Type B pancreatic cell (in vitro differentiated cells): ENCODE measurements at regions not wholly inside any gene's neighbourhood (a gene's known extent, or its start where the extent isn't known, plus 50 kb on each side); places are given as distances from the start of the nearest gene placed in this dataset.

Source experiments
- DNase-seq: peaks from one replicate; pipeline ENCODE4 v3.0.0; 2021; ENCODE audit warnings: mixed read lengths; ENCODE audit not compliant: unreplicated experiment; ENCODE audit errors: extremely low spot score
- H3K27ac Mint-ChIP-seq: 2 replicates; pipeline ENCODE4 v1.8.0; 2021; ENCODE audit warnings: mild to moderate bottlenecking, mixed read lengths
- H3K27me3 Mint-ChIP-seq: 2 replicates; pipeline ENCODE4 v1.8.0; 2021; ENCODE audit warnings: mixed read lengths
- H3K36me3 Mint-ChIP-seq: 2 replicates; pipeline ENCODE4 v1.8.0; 2021; ENCODE audit warnings: mixed read lengths
- H3K4me1 Mint-ChIP-seq: one replicate; pipeline ENCODE4 v1.8.0; 2021; ENCODE audit warnings: mixed read lengths; ENCODE audit not compliant: unreplicated experiment
- H3K4me3 Mint-ChIP-seq: 2 replicates; pipeline ENCODE4 v1.8.0; 2021; ENCODE audit warnings: mild to moderate bottlenecking, mixed read lengths
- H3K9me3 Mint-ChIP-seq: 2 replicates; pipeline ENCODE4 v1.8.0; 2021; ENCODE audit warnings: mixed read lengths
- TF ChIP-seq, protein P1 (sequence below): fragments of 200-600 bp; sonication (generic); conservative IDR thresholded peaks from 2 replicates; pipeline ENCODE4 v1.5.0; 2021; ENCODE audit warnings: antibody characterized with exemption, mild to moderate bottlenecking

DNA sequence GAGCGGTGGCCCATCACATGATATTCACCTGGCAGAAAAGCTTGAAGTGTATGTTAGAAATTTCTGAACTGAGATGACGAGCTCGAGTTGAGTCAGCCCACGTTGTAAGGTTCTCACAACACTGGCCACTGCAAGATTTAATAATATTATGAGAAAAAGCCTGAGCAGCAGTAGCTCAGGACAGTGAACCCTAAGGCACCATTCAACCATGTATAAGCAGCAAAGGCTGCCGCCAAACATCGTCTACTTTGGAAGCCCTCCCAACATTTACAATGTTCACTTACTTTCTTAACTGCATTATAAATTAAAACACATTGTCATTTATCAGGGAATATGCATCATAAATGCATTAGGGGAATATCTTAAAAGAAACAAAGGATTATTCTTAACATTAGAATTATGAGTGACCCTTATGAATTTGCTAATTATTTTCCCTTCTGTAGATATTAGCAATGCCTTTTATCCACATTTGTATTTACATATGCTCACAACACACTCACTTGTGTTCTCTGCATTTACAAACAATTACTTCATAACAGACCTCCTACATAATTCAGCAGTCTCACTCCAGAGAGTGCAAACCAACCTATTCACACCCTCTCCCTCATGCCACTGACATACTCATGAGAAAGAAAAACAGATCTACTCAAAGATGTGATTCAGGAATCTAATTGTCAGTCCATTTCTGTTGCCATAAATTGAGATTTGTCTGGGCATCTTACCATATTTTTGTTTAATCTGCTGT is 57.7 kb upstream of the CARD18 start:
- H3K4me3 Mint-ChIP-seq: no peak overlapping the region
- no peaks in the 10 kb centered on the region for H3K27me3 Mint-ChIP-seq
- DNase-seq: no peak
- TF ChIP-seq, protein P1, sequence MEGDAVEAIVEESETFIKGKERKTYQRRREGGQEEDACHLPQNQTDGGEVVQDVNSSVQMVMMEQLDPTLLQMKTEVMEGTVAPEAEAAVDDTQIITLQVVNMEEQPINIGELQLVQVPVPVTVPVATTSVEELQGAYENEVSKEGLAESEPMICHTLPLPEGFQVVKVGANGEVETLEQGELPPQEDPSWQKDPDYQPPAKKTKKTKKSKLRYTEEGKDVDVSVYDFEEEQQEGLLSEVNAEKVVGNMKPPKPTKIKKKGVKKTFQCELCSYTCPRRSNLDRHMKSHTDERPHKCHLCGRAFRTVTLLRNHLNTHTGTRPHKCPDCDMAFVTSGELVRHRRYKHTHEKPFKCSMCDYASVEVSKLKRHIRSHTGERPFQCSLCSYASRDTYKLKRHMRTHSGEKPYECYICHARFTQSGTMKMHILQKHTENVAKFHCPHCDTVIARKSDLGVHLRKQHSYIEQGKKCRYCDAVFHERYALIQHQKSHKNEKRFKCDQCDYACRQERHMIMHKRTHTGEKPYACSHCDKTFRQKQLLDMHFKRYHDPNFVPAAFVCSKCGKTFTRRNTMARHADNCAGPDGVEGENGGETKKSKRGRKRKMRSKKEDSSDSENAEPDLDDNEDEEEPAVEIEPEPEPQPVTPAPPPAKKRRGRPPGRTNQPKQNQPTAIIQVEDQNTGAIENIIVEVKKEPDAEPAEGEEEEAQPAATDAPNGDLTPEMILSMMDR: no peak
- H3K9me3 Mint-ChIP-seq: peaks cover 6% of the 10 kb centered on the region
- no peak overlapping the region for H3K27ac Mint-ChIP-seq
- peaks cover 1% of the 10 kb centered on the region for H3K4me1 Mint-ChIP-seq
- no peaks in the 10 kb centered on the region for H3K36me3 Mint-ChIP-seq

DNA sequence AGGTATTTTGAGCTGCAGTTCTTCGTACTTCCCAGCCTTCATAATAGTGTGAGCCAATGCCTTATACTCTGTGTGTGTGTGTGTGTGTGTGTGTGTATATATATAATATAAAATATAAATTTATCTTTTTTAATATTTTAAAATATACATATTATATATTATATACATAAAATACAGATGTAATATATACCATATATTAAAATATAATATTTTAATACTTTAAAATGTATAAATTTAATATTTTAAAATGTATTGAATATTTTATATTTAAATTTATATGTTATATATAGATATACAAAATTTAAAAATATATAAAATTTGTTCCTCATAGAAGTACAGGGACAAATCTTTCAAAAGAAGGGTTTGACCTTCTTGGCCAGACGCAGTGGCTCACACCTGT is 53.7 kb upstream of the CARD18 start:
- peaks cover 6% of the 10 kb centered on the region for H3K9me3 Mint-ChIP-seq
- no peaks in the 10 kb centered on the region for H3K36me3 Mint-ChIP-seq
- H3K27ac Mint-ChIP-seq: no peak overlapping the region
- no peak overlapping the region for H3K4me3 Mint-ChIP-seq
- TF ChIP-seq, protein P1: no peak
- no peaks in the 10 kb centered on the region for H3K27me3 Mint-ChIP-seq
- H3K4me1 Mint-ChIP-seq: no peaks in the 10 kb centered on the region
- no peak for DNase-seq

DNA sequence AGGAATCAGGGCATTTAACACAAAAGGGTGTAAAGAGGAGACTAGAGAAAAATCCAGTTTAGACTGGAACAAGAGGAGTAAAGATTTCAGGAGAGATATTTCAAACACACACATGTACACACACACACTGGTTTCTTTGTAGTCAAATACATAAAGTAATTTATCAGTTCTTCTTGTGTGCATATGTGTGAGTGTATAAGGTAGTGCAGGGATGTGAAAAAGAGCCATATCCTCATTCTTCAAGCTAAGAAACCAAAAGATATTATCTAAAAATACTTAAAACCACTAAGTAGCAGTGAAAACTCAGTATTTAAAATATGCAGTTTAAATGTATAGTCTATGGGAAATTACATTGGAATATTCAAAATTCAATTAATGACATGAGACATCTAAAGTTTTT is 52.5 kb upstream of the CARD18 start:
- peaks cover 6% of the 10 kb centered on the region for H3K9me3 Mint-ChIP-seq
- H3K27me3 Mint-ChIP-seq: no peaks in the 10 kb centered on the region
- H3K27ac Mint-ChIP-seq: no peak overlapping the region
- no peak for DNase-seq
- H3K4me1 Mint-ChIP-seq: no peaks in the 10 kb centered on the region
- H3K4me3 Mint-ChIP-seq: no peak overlapping the region
- TF ChIP-seq, protein P1: no peak
- H3K36me3 Mint-ChIP-seq: no peaks in the 10 kb centered on the region

DNA sequence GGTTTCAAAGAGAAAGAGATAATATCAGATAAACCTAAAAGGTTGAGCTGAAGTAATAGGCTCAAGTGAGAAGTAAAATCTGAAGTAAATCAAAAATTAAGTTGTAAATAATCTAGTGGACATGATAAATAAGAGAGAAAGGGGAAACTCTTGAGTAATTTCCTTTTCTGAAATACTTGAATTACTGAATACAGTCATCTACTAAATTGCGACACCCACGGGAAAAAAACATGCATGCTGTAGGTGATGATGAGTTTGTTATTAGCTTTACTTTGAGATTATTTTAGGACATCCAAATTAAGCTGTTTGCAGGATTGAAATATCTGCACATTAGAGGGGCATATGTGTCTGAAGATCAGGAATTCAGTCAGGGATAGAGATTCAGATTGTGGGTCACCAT is 50.0 kb upstream of the CARD18 start:
- no peak for DNase-seq
- Mint-ChIP-seq H3K27ac (no peak overlapping the region), H3K27me3 (no peaks in the 10 kb centered on the region), H3K9me3 (no peaks in the 10 kb centered on the region), H3K36me3 (no peaks in the 10 kb centered on the region), H3K4me3 (no peak overlapping the region), H3K4me1 (no peaks in the 10 kb centered on the region)
- TF ChIP-seq, protein P1: no peak
